ENCODE measurements at regions not wholly inside any gene's neighbourhood (a gene's known extent, or its start where the extent isn't known, plus 50 kb on each side); places are given as distances from the start of the nearest gene placed in this dataset.
A peak's percentile ranks its signal among the peaks of the same experiment; 100 is the strongest.
"Not testable (repeated sequence)": the region's sequence is repeated elsewhere in the genome, so short reads cannot be mapped to it uniquely, and the experiment has no call there.

DNA sequence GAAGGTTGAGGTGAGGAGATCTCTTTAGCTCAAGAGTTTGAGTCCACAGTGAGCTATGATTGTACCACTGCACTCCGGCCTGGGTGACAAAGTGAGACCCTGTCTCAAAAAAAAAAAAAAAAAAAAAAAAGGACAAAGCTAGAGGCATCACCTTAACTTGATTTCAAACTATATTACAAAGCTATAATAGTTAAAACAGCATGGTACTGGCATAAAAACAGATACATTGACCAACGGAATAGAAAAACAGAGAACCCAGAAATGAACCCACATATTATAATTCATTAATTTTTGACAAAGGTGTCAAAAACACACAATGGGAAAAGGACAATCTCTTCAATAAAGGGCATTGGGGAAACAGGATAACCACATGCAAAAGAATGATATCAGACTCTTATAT lies 50.8 kb upstream of the MBOAT1 start:
- DNase-seq: no peak

DNA sequence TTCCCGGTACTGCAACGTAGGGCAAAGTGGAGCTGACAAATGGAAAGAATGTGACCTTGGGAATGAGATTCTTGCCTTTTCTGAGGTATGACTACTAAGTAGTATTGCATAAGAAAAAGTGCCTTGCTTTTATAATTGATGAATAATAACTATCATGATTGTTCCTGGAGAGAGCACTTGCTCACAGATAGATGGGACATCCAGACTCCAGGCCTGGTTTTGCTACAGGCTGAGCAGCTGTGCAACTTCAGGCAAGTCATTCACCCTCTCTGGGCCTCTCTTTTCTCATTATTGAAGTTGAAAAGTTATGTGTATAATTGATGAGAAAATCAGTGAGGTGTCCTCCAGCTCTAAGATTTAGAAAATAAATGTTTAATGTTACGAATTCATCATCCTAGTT lies 53.6 kb upstream of the MBOAT1 start:
- DNase-seq: no peak

DNA sequence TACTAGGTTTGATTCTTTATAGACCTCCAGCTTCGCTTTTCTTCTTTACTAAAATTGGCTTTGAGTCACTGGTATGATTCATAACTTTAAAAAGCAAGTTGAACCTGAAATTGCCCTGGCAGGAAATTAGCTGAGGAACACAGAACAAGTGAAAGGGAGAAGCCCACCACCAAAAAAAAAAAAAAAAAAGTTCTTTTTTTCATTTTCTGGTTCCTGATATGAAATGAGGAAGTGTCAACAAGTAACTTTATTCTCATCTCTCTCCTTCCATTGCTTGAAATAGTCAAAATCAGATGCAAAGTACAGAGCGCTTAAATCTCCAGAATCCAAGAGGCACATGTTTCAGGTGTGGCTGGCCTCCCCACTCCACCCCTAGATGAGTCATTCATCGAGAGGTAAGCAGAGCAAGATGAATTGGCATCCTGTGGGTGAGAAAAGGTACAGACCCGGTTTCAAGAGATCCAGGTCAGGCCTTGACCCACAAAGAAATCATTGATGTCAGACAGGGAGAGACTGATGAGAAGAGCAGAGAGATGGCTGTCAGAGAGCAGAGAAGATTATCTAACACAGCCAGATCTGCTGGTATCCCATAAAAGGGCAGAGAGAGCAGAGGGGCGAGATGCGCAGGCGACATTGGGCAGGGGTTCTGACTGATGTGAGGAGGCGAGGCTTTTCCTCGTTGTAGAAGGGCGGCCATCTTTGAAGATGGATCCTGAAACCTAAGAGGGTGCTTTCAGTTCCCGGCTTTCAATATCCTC lies 54.8 kb upstream of the MBOAT1 start:
- DNase-seq: no peak

- no peak for DNase-seq
These were observed 56.9 kb upstream of the MBOAT1 start for GRCh38 chr6:20269181-20269580.

DNA sequence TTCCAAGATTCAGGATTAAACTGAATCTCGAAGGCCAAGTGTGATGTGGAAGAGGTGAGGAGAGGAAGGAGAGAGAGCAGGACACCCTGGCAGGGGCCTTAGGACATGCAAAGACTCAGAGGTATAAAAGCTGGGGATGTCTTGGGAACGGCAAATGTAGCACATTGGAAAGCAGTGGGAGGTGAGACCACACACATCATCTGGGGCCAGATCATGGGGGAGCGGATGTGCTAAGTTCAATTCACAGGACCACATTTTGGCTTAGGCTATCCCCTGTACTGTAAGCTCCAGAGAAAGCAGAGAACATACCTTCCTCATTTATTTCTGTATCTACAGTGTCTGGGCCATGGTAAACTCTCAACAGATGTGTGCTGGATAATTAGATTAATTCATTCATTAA lies 59.5 kb upstream of the MBOAT1 start:
- DNase-seq: no peak

DNA sequence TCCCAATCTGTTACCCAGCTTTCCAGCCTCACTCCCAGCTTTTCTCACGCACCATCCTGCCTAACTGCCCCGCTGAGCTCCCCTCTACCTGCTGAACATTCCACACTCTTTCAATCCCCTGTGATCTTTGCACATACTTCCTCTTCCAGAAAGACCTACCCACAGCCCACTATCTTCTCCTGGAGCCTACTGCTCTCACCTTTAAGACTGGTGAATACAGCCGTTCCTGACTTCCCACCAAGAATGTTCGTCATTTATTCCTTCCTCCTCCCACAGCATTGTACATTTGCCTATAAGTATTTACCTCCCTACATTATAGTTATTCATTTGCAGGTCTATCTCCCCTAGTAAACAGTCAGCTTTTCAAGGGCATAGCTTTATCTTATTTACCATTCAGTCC lies 61.9 kb upstream of the MBOAT1 start:
- DNase-seq: no peak

- DNase-seq: not testable (repeated sequence)
These were observed 63.6 kb upstream of the MBOAT1 start for GRCh38 chr6:20275837-20276236.

GRCh38 chr6:20277724-20278123 lies 65.5 kb upstream of the MBOAT1 start:
- DNase-seq: not testable (repeated sequence)

- DNase-seq: no peak
These were observed 66.8 kb upstream of the MBOAT1 start for GRCh38 chr6:20279051-20279450.

DNA sequence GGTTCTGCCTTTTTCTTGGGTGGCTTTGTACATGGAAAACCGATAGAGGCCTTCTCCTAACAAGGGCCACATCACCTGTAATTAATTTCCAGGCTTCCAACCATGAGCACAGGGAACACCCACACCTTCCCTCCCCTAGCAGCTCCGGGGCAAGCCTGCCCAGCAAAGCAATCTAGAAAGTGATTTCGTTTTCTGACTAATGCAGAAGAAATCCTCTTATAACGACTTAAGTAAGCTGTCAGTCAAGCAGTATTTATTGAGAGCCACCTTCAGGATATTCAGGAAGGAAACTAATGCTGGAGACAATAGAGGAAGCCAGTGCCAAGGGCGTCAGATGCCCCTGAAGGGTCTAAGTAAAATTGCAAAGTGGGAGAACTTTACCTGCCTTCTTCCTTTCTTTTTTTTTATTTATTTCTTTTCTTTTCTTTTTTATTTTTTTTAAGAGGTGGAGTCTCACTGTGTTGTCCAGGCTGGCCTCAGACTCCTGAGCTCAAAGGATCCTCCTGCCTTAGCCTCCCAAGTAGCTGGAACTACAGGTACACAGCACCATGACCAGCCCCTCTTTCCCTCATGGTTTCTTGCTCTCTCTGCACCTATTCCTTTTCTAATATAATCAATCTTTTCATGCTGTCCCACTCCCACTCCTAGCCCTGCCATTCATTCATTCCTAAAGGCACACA lies 67.5 kb upstream of the MBOAT1 start:
- DNase-seq: no peak

- no peak for DNase-seq
These were observed 68.0 kb upstream of the MBOAT1 start for GRCh38 chr6:20280288-20280621.

- DNase-seq: no peak
These were observed 72.4 kb upstream of the MBOAT1 start for GRCh38 chr6:20284672-20285071.

- no peak for DNase-seq
These were observed 74.8 kb upstream of the MBOAT1 start for GRCh38 chr6:20286968-20287565.

GRCh38 chr6:20291764-20292580 lies 79.7 kb upstream of the MBOAT1 start:
- DNase-seq: peak; percentile 79

DNA sequence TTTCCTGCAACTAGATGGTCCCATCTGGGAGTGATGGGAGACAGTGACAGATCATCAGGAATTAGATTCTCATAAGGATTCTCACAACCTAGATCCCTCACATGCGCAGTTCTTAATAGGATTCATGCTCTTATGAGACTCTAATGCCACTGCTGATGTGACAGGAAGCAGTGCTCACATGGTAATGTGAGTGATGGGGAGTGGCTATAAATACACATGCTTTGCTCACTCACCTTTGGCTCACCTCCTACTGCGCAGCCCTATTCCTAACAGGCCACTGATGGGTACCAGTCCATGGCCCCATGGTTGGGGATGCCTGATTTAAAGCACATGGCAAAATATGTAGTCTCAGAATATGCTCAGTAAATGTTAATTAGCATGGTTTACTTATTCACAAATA lies 80.6 kb upstream of the MBOAT1 start:
- DNase-seq: peak; percentile 7

- DNase-seq: no peak
These were observed 89.0 kb upstream of the MBOAT1 start for GRCh38 chr6:20301256-20301655.

- DNase-seq: no peak
These were observed 89.9 kb upstream of the MBOAT1 start for GRCh38 chr6:20302168-20302567.

DNA sequence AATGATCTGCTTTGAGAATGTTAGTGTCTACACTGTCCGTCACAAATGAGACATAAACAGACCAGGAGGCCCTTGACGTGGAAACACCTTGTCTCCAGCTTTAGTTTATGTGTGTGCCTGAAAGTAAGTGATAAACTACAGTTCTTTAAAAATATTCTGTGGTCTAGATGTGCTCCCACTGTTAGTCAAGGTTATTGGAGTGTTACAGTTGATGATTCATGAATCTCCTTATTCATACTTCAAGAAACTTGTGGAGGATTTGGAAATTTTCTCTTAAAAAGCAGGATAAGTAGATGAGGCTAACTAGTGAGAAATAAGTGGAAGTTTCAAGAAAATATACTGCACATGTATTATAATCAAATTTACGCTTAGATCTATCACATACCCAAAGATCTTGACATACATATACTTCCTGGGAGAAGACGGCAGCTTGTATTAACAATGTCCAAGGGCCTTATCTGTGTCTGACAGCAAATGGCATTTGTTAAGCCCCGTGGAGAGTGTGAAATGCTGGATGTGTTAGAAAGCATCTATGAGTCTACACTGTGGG lies 90.5 kb upstream of the MBOAT1 start:
- no peak for DNase-seq

DNA sequence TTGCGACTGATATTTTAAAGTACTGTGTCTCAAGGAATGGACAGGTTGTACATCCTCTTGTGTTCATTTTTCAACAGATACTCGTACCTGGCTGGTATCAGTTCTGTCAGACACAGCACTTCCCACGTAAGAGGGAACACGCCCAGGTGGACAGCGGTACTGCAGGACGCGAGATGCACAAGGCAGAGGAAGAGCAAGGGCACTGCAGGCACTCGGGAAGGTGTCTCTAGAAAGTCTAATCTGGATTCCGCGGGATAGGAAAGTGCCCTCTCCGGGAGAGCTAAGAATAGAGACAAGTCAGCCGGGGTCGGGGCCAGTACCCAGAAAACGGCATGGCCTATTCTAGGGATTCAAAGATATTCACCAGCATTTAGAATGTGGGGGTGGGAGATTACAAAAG lies 94.2 kb upstream of the MBOAT1 start:
- DNase-seq: no peak

GRCh38 chr6:20309186-20309585 lies 92.5 kb upstream of the E2F3 start:
- no peak for DNase-seq

DNA sequence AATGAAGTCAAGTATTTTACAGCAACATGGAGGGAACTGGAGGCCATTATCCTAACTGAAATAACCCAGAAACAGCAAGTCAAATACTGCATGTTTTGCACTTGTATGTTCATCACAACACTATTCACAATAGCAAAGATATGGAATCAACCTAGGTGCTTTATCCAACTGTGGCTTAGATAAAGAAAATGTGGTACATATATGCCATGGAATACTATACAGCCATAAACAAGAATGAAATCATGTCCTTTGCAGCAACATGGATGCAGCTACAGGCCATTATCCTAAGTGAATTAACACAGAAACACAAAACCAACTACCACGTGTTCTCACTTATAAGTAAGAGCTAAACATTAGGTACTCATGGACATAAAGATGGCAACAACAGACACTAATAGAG lies 91.5 kb upstream of the E2F3 start:
- DNase-seq: no peak

- DNase-seq: no peak
These were observed 89.1 kb upstream of the E2F3 start for GRCh38 chr6:20312606-20313005.

DNA sequence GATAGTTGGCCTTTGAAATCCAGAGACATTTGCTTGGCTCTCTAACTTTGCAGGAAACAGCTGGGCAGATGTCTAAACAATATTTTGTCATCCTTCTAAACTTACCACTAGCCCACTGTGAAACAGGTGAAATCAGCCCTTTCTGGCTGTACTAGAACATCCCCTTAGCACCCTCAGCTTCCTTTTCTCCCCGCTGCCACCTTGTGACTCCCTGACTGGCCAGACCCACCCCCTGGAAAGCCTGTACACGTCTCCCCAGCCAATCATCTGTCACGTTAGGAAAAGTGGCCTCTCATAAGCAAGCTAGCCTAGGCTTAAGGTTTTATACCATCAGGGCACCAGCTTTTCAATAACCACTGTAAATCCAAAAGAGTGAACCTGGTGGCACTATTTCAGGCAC lies 88.6 kb upstream of the E2F3 start:
- DNase-seq: no peak

Data from CD4-positive, alpha-beta T cell treated with Interleukin-21 for 1 hour (primary cell).